ENCODE measurements at regions not wholly inside any gene's neighbourhood (a gene's known extent, or its start where the extent isn't known, plus 50 kb on each side); places are given as distances from the start of the nearest gene placed in this dataset.

DNA sequence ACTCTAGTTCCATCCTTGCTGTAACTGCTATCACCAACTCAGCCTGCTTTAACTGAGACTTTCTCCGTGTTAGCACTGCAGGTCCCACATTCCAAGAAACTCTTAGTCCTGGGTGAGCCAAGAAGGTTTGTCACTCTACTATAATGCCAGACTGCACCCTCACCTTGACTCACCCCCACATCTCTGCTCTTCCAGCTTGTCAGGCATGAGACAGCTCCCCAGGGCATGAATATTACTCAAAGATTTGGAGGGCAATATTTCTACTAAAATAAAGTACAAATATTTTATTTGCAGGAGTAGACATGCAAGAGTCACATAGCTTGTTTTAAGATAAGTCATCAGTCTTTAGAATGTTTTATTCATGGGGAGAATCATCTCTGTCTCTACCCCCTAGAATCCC, 110.2 kb downstream of the MATN1 start:
- H3K27me3 ChIP-seq = peaks cover 0 to 35% (median 17%) of the 10 kb centered on the region in 7 donors
- TF ChIP-seq, protein P1, sequence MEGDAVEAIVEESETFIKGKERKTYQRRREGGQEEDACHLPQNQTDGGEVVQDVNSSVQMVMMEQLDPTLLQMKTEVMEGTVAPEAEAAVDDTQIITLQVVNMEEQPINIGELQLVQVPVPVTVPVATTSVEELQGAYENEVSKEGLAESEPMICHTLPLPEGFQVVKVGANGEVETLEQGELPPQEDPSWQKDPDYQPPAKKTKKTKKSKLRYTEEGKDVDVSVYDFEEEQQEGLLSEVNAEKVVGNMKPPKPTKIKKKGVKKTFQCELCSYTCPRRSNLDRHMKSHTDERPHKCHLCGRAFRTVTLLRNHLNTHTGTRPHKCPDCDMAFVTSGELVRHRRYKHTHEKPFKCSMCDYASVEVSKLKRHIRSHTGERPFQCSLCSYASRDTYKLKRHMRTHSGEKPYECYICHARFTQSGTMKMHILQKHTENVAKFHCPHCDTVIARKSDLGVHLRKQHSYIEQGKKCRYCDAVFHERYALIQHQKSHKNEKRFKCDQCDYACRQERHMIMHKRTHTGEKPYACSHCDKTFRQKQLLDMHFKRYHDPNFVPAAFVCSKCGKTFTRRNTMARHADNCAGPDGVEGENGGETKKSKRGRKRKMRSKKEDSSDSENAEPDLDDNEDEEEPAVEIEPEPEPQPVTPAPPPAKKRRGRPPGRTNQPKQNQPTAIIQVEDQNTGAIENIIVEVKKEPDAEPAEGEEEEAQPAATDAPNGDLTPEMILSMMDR (IDR thresholded peaks at IDR 0.05) = no peak
- no peak for DNase-seq
- H3K4me1 ChIP-seq = no peaks in the 10 kb centered on the region
- H3K27ac ChIP-seq = no peak overlapping the region
- no peak overlapping the region for H3K4me3 ChIP-seq
- H3K9me3 ChIP-seq = no peaks in the 10 kb centered on the region
- ATAC-seq = no peak
- intact Hi-C loops (cut with DNase I) = no loop called here
- H3K36me3 ChIP-seq = no peaks in the 10 kb centered on the region
- 69 to 76% methylated on average over 1 of the region's 1 CpG for WGBS, 2 donors

DNA sequence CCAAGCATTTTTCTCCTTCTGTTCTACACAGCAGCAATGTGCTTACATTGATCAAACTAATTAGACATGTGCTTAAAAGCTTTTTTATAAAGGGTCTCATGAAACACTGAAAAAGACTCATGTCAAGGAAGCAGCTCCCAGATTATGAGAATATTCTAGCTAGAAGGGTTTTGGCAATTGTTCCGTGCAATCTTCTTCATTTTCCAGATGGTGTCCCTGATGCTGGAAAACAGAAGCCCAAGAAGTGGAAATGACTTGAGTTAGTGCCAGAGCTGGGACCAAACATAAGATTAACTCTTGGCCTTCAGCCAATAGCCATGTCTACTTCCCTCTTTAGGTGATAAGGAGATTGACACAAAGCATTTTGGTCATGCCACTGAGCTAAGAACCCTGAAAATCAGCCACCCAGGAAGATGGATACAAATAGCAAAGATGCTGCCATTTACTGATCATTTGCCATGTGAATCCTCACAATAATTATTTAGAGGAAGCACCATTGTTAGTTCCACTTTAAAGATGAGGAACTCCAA, 110.8 kb downstream of the MATN1 start:
- WGBS, 2 donors = 25 to 51% methylated on average over 1 of the region's 1 CpG
- no peak overlapping the region for H3K27ac ChIP-seq

DNA sequence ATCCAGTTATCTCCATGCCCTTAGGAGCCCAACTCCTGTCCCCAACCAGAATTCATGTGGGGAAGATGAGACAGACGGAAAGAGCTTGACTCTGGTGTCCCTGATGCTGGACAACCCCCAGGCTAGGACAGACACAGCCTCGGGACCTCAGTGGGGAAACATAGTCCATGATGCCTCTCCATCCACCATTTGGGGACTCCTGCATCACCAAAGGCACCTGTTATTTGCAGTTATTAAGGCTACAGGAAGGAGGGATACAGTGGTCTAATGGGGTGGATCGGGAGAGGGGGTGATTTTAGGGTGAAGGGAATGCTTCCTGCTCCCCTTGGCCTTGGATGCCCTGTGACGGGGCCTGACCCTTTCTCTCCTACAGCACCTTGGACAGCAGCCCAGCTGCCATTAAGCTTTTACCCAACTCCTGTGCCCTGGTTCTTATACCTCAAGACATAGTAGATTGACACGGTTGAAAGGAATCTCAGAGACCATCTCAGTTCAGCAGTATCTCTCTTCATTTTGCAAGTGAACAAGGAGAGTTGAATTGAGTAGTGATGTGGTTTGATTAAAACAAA, 111.6 kb downstream of the MATN1 start:
- TF ChIP-seq, protein P1 (IDR thresholded peaks at IDR 0.05) = no peak
- intact Hi-C loops (cut with DNase I) = no loop called here
- no peak for ATAC-seq

More for the DNA sequence above, 110.8 kb downstream of the MATN1 start:
- DNase-seq (no peak), ATAC-seq (no peak)
- intact Hi-C loops (cut with DNase I) = no loop called here
- Histone ChIP-seq H3K4me3 (no peak overlapping the region), H3K4me1 (no peaks in the 10 kb centered on the region), H3K27me3 (peaks cover 0 to 32% (median 17%) of the 10 kb centered on the region in 7 donors), H3K9me3 (no peaks in the 10 kb centered on the region), H3K36me3 (no peaks in the 10 kb centered on the region)
- TF ChIP-seq, protein P1 (IDR thresholded peaks at IDR 0.05) = no peak

DNA sequence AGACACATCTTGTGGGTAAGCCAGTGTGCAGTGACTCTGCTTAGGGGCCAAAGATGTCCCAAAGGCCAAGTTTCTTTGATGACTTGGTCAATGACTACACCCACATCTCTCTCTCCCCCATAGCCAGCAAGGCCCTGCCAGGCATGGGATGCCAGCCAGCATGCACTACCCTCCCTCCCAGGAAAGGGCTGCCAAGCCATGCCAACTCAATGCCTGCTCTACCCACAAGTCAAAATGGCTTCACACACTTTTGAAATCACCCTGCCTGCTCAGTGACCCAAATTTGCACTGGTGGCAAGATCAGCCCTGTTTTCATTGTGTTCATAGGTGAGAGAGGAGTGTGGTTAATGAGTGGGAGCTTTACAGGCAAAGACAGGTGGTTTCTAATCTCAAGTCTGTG, 112.5 kb downstream of the MATN1 start:
- H3K27me3 ChIP-seq = peaks cover 0 to 28% (median 6%) of the 10 kb centered on the region in 7 donors
- no peak overlapping the region for H3K27ac ChIP-seq
- ATAC-seq (no peak), DNase-seq (no peak)
- H3K36me3 ChIP-seq = no peaks in the 10 kb centered on the region
- no peaks in the 10 kb centered on the region for H3K9me3 ChIP-seq
- no peak overlapping the region for H3K4me3 ChIP-seq
- intact Hi-C loops (cut with DNase I) = no loop called here
- no peaks in the 10 kb centered on the region for H3K4me1 ChIP-seq
- TF ChIP-seq, protein P1 (IDR thresholded peaks at IDR 0.05) = no peak

More for the DNA sequence above, 111.6 kb downstream of the MATN1 start:
- Histone ChIP-seq H3K36me3 (no peaks in the 10 kb centered on the region), H3K4me1 (no peaks in the 10 kb centered on the region), H3K27ac (no peak overlapping the region), H3K27me3 (peaks cover 0 to 27% (median 10%) of the 10 kb centered on the region in 7 donors), H3K9me3 (no peaks in the 10 kb centered on the region), H3K4me3 (no peak overlapping the region)
- 60 to 63% methylated on average over 5 of the region's 5 CpGs for WGBS, 2 donors
- no peak for DNase-seq

All from heart right ventricle (tissue), 16 donors.